ENCODE measurements at regions not wholly inside any gene's neighbourhood (a gene's known extent, or its start where the extent isn't known, plus 50 kb on each side); places are given as distances from the start of the nearest gene placed in this dataset.
"Not testable (repeated sequence)": the region's sequence is repeated elsewhere in the genome, so short reads cannot be mapped to it uniquely, and the experiment has no call there.

DNA sequence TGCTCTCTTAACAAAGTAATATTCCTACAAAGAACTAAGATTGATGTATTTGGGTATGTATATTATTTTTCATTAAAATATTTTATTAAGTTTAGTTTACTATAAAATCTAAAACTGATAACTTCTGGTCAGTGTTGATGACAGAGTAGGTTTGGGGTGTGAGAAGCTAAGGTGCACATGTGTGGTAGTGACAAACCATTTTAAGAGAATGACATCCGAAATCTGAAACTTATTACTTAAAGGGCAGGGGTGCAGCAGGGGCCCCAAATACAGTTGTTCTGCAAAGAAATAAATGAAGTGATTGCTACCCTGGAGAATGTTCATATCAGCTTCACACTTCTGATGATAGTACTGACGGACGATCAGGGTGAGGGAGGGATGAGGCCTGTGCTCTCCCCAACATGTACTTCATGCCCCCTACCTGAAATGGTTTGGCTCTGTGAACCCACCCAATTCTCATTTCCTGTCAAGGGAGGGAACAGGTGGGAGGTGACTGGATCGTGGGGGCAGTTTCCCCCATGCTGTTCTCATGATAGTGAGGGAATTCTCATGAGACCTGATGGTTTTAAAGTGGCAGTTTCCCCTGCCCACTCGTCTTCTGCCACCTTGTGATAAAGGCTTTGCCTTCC lies 125.3 kb upstream of the RFX3 start:
- no peaks in the 10 kb centered on the region for H3K36me3 ChIP-seq

DNA sequence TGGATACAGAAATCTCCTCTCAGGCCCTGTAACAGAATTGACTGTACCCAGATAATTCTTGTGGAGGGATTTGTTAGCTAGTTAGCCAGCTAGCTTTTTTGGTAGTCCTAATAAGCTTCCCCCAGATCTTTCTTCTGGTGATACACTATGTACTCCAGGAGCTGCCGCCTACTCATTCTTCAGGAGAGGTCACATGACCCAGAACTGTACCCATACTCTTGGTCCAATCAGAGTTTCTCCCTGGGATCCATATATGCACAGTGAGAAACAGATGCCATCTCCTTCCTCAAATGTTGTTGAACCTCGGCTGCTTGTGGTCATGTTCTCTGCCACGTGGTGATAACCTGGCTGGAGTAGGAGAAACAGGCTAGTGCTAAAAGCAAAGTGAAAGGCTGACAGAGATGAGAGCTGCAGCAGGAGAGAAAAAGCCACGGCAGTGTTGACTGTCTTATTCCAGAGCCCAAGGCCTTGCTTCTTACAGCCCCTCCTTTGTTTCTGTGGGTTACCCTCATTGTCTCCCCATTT lies 123.0 kb upstream of the RFX3 start:
- Histone ChIP-seq H3K4me3 (no peak overlapping the region), H3K27ac (no peak overlapping the region), H3K4me1 (no peaks in the 10 kb centered on the region), H3K27me3 (no peaks in the 10 kb centered on the region), H3K36me3 (no peaks in the 10 kb centered on the region), H3K9me3 (no peaks in the 10 kb centered on the region)
- intact Hi-C loops (cut with DNase I; ENCODE audit: low total_unique reads), result no loop called here
- no peak for DNase-seq
- TF ChIP-seq POLR2A (IDR thresholded peaks at IDR 0.05), result no peak
- TF ChIP-seq, protein P1, sequence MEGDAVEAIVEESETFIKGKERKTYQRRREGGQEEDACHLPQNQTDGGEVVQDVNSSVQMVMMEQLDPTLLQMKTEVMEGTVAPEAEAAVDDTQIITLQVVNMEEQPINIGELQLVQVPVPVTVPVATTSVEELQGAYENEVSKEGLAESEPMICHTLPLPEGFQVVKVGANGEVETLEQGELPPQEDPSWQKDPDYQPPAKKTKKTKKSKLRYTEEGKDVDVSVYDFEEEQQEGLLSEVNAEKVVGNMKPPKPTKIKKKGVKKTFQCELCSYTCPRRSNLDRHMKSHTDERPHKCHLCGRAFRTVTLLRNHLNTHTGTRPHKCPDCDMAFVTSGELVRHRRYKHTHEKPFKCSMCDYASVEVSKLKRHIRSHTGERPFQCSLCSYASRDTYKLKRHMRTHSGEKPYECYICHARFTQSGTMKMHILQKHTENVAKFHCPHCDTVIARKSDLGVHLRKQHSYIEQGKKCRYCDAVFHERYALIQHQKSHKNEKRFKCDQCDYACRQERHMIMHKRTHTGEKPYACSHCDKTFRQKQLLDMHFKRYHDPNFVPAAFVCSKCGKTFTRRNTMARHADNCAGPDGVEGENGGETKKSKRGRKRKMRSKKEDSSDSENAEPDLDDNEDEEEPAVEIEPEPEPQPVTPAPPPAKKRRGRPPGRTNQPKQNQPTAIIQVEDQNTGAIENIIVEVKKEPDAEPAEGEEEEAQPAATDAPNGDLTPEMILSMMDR (IDR thresholded peaks at IDR 0.05), result no peak

More for the DNA sequence above, 125.3 kb upstream of the RFX3 start:
- H3K9me3 ChIP-seq, result no peaks in the 10 kb centered on the region
- intact Hi-C loops (cut with DNase I; ENCODE audit: low total_unique reads), result no loop called here
- TF ChIP-seq, protein P1 (IDR thresholded peaks at IDR 0.05), result no peak
- TF ChIP-seq POLR2A (IDR thresholded peaks at IDR 0.05), result no peak
- no peaks in the 10 kb centered on the region for H3K4me1 ChIP-seq
- DNase-seq, result no peak
- H3K27ac ChIP-seq, result no peak overlapping the region
- H3K27me3 ChIP-seq, result no peaks in the 10 kb centered on the region
- H3K4me3 ChIP-seq, result no peak overlapping the region

GRCh38 chr9:3648266-3648665 lies 122.5 kb upstream of the RFX3 start:
- Histone ChIP-seq H3K36me3 (no peaks in the 10 kb centered on the region), H3K4me3 (no peak overlapping the region), H3K27me3 (no peaks in the 10 kb centered on the region), H3K4me1 (no peaks in the 10 kb centered on the region), H3K27ac (no peak overlapping the region), H3K9me3 (no peaks in the 10 kb centered on the region)
- intact Hi-C loops (cut with DNase I; ENCODE audit: low total_unique reads), result no loop called here
- DNase-seq, result no peak
- TF ChIP-seq POLR2A (IDR thresholded peaks at IDR 0.05), result no peak
- TF ChIP-seq, protein P1 (IDR thresholded peaks at IDR 0.05), result no peak

DNA sequence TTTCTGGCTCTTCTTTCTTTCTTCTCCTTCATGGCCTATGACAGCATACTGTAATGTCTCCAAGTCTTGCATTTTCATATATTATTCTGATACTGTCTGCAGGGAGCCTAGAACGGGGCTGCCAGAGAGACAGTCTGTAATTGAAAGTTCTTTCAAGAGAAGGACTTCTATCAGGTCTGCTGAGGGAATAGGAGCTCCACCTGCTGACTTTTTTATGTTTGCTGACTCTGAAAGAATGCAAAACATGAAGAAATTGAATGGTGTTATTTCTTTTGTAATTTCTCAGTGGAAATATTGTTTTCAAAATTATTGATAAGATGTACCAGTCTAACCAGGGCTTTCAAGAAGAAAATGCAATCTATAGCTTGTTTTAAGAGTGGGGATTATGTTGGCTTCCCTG lies 121.9 kb upstream of the RFX3 start:
- intact Hi-C loops (cut with DNase I; ENCODE audit: low total_unique reads), result no loop called here
- Histone ChIP-seq H3K36me3 (no peaks in the 10 kb centered on the region), H3K27me3 (no peaks in the 10 kb centered on the region), H3K27ac (no peak overlapping the region), H3K9me3 (no peaks in the 10 kb centered on the region), H3K4me3 (no peak overlapping the region), H3K4me1 (no peaks in the 10 kb centered on the region)
- TF ChIP-seq POLR2A (IDR thresholded peaks at IDR 0.05), result no peak
- TF ChIP-seq, protein P1 (IDR thresholded peaks at IDR 0.05), result no peak
- no peak for DNase-seq

DNA sequence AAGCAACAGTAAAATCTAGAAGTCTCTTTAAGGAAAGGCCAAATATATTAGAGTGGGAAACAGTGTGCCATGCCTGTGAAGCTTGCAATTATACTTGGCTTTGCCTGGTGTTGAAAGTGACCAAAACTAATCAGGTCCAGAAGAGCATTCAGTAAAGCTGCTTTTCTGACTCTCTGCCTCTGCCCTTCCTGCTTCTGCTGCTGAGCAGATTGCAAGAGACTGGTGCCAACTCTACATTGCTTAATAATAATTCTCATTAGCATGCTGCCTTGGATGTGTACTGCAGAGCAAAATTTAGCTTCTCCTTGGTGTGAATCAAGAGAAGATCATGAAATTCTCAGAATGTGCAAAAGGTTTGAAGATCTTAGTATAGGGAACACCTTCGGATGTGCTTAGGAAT lies 120.4 kb upstream of the RFX3 start:
- no peak for DNase-seq
- Histone ChIP-seq H3K27ac (no peak overlapping the region), H3K4me3 (no peak overlapping the region), H3K27me3 (no peaks in the 10 kb centered on the region), H3K9me3 (no peaks in the 10 kb centered on the region), H3K36me3 (no peaks in the 10 kb centered on the region), H3K4me1 (no peaks in the 10 kb centered on the region)
- no peak for TF ChIP-seq POLR2A (IDR thresholded peaks at IDR 0.05)
- TF ChIP-seq, protein P1 (IDR thresholded peaks at IDR 0.05), result no peak
- intact Hi-C loops (cut with DNase I; ENCODE audit: low total_unique reads), result no loop called here

DNA sequence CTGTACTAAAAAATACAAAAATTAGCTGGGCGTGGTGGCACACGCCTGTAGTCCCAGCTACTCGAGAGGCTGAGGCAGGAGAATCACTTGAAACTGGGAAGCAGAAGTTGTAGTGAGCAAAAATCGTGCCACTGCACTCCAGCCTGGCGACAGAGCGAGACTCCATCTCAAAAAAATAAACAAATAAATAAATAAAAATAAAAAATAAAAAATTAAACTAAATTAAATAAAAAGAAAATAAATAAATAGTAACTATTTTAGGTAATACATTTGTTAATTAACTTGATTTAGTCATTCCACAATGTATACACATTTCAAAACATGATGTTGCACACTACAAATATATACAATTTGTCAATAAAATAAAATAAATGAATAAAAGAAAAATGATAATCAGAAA lies 116.3 kb upstream of the RFX3 start:
- H3K27me3 ChIP-seq; H3K9me3 ChIP-seq; H3K36me3 ChIP-seq; H3K4me1 ChIP-seq; intact Hi-C loops (cut with DNase I; ENCODE audit: low total_unique reads); DNase-seq; H3K4me3 ChIP-seq; H3K27ac ChIP-seq: not testable (repeated sequence)

Measured in uterus (tissue), 3 donors.